HCT116 (cell line): ENCODE measurements at regions not wholly inside any gene's neighbourhood (a gene's known extent, or its start where the extent isn't known, plus 50 kb on each side); places are given as distances from the start of the nearest gene placed in this dataset.

Experiments
- ATAC-seq: fragments of 200-7000 bp; cut with Tn5 transposase; 2 replicates; pipeline ENCODE4 v1.9.1; 2020; ENCODE audit warnings: mild to moderate bottlenecking, moderate library complexity
- BruUV-seq: library from RNA; stranded (reverse); fragments of 400-500 nt; replicated peaks from 2 replicates; lab custom pipeline; 2021; lab: Mats Ljungman, UMichigan
- CTCF ChIA-PET: fragments of 300-600 bp; sonication (Branson Sonifier 250); formaldehyde crosslinking; loops from one replicate; lab custom pipeline; 2021; ENCODE audit warnings: antibody characterized with exemption; lab: Charles Lee
- POLR2A ChIA-PET: fragments of 300-600, 350-600 bp; sonication (Branson Sonifier 250); formaldehyde crosslinking; loops from one replicate; lab custom pipeline; 2021; ENCODE audit warnings: antibody characterized with exemption; lab: Charles Lee
- RAD21 ChIA-PET, 2 experiments: fragments of 300-600 bp; sonication (Branson Sonifier 250); formaldehyde crosslinking; loops; one replicate each; lab custom pipeline; 2023; ENCODE audit warnings: low total read pairs in 2 of 2; ENCODE audit not compliant: uncharacterized antibody in 2 of 2, unreplicated experiment in 2 of 2, low non-redundant PET in 1 of 2; lab: Charles Lee
- DNase-seq: peaks from one replicate; pipeline ENCODE4 v3.0.0-alpha.2; 2010; ENCODE audit warnings: low read depth, low spot score
- H2AFZ ChIP-seq: fragments of 200-600 bp; shearing (Covaris generic), sonication (generic); 2 replicates; pipeline ENCODE4 v1.6.1; 2017; ENCODE audit warnings: low read depth, mixed run types, mixed read lengths, antibody characterized with exemption, low read length; ENCODE audit not compliant: poor library complexity, severe bottlenecking
- H3K27ac ChIP-seq: 2 replicates; pipeline ENCODE4 v1.5.1; 2012; ENCODE audit warnings: low read depth, low read length
- H3K27me3 ChIP-seq: fragments of 200-600 bp; sonication (generic); 2 replicates; pipeline ENCODE4 v1.6.1; 2016; ENCODE audit warnings: mixed run types, low read length, mixed read lengths; ENCODE audit not compliant: insufficient read depth
- H3K36me3 ChIP-seq, 2 experiments: fragments of 200-500 bp in 1 of 2; fragments of 200-600 bp in 1 of 2; sonication (Bioruptor generic) in 1 of 2; sonication (generic) in 1 of 2; 2 replicates each; pipeline versions ENCODE4 v1.5.1 to v1.6.1; 2014 to 2016; ENCODE audit warnings: low read length in 2 of 2, inconsistent platforms in 1 of 2, mixed read lengths in 1 of 2, mixed run types in 1 of 2; ENCODE audit not compliant: insufficient read depth in 2 of 2, control insufficient read depth in 1 of 2
- H3K4me1 ChIP-seq, 2 experiments: fragments of 200-600 bp in 1 of 2; sonication (generic) in 1 of 2; 2 replicates each; pipeline versions ENCODE4 v1.5.1 to v1.6.1; 2012 to 2017; ENCODE audit warnings: low read length in 2 of 2, inconsistent platforms in 1 of 2, mild to moderate bottlenecking in 1 of 2, mixed read lengths in 1 of 2, mixed run types in 1 of 2, moderate library complexity in 1 of 2; ENCODE audit not compliant: insufficient read depth in 2 of 2, control insufficient read depth in 1 of 2
- H3K4me2 ChIP-seq: fragments of 200-600 bp; sonication (generic); 2 replicates; pipeline ENCODE4 v1.6.1; 2017; ENCODE audit warnings: mixed run types, low read length, mixed read lengths
- H3K4me3 ChIP-seq, 2 experiments: fragments of 200-600 bp in 1 of 2; sonication (generic) in 1 of 2; replicated peaks in 1 of 2; 2 replicates each; pipeline ENCODE4 v1.5.1; 2011 to 2016; ENCODE audit warnings: low read length in 2 of 2, control low read depth in 1 of 2, low read depth in 1 of 2, mild to moderate bottlenecking in 1 of 2, mixed read lengths in 1 of 2, mixed run types in 1 of 2
- H3K79me2 ChIP-seq: fragments of 200-600 bp; sonication (generic); 2 replicates; pipeline ENCODE4 v1.6.1; 2017; ENCODE audit warnings: mild to moderate bottlenecking, mixed run types, low read length, moderate library complexity, mixed read lengths; ENCODE audit not compliant: insufficient read depth
- H3K9ac ChIP-seq: fragments of 200-600 bp; sonication (generic); 2 replicates; pipeline ENCODE4 v1.6.1; 2016; ENCODE audit warnings: low read length, mixed read lengths
- H3K9me2 ChIP-seq: fragments of 200-600 bp; sonication (generic), shearing (Covaris generic); 2 replicates; pipeline ENCODE4 v1.6.1; 2017; ENCODE audit warnings: mixed run types, mild to moderate bottlenecking, moderate library complexity; ENCODE audit not compliant: insufficient read depth
- H3K9me3 ChIP-seq, 2 experiments: fragments of 200-500 bp in 1 of 2; fragments of 200-600 bp in 1 of 2; sonication (Bioruptor generic) in 1 of 2; sonication (generic) in 1 of 2; 2 replicates each; pipeline ENCODE4 v1.6.1; 2014 to 2017; ENCODE audit warnings: low read length in 2 of 2, mixed read lengths in 2 of 2, inconsistent platforms in 1 of 2, low read depth in 1 of 2, mild to moderate bottlenecking in 1 of 2, mixed run types in 1 of 2, moderate library complexity in 1 of 2; ENCODE audit not compliant: control insufficient read depth in 1 of 2, insufficient read depth in 1 of 2
- H4K20me1 ChIP-seq: fragments of 200-600 bp; sonication (generic), shearing (Covaris generic); 2 replicates; pipeline ENCODE4 v1.6.1; 2017; ENCODE audit warnings: mixed run types, mild to moderate bottlenecking, moderate library complexity; ENCODE audit not compliant: insufficient read depth
- CBX3 ChIP-seq: IDR thresholded peaks from 2 replicates; pipeline ENCODE4 v1.6.1; 2012; ENCODE audit warnings: low read depth
- EGR1 ChIP-seq: IDR thresholded peaks from 2 replicates; pipeline ENCODE4 v1.6.1; 2012; ENCODE audit warnings: low read depth
- ELF1 ChIP-seq: IDR thresholded peaks from 2 replicates; pipeline ENCODE4 v1.6.1; 2012; ENCODE audit warnings: low read depth, borderline replicate concordance
- EZH2phosphoT487 ChIP-seq: fragments of 200-600 bp; IDR thresholded peaks from 2 replicates; pipeline ENCODE4 v1.6.1; 2018; ENCODE audit warnings: antibody characterized with exemption, borderline replicate concordance
- POLR2A ChIP-seq: IDR thresholded peaks from 2 replicates; pipeline ENCODE4 v1.7.0; 2011; ENCODE audit warnings: borderline replicate concordance; ENCODE audit not compliant: insufficient read depth, insufficient read length; ENCODE audit errors: extremely low read depth
- RAD21 ChIP-seq: IDR thresholded peaks from 2 replicates; pipeline ENCODE4 v1.6.1; 2012; ENCODE audit warnings: low read depth, mild to moderate bottlenecking
- SIN3A ChIP-seq: IDR thresholded peaks from 2 replicates; pipeline ENCODE4 v1.6.1; 2012; ENCODE audit warnings: low read depth
- TCF7L2 ChIP-seq: IDR thresholded peaks from 2 replicates; pipeline ENCODE4 v1.7.0; 2011; ENCODE audit warnings: borderline replicate concordance, inconsistent platforms; ENCODE audit not compliant: insufficient read depth, insufficient read length; ENCODE audit errors: extremely low read depth
- YY1 ChIP-seq: IDR thresholded peaks from 2 replicates; pipeline ENCODE4 v1.6.1; 2011; ENCODE audit warnings: low read length, low read depth, moderate library complexity, mild to moderate bottlenecking; ENCODE audit not compliant: insufficient replicate concordance; ENCODE audit errors: extremely low read depth
- ZBTB33 ChIP-seq: IDR thresholded peaks from 2 replicates; pipeline ENCODE4 v1.6.1; 2011; ENCODE audit warnings: mild to moderate bottlenecking, low read length, moderate library complexity; ENCODE audit not compliant: insufficient replicate concordance; ENCODE audit errors: extremely low read depth
- ZFX ChIP-seq: fragments of 450-650 bp; IDR thresholded peaks from 2 replicates; pipeline ENCODE4 v1.6.1; 2017
- intact Hi-C: fragments of 100-400 bp; cut with micrococcal nuclease; formaldehyde crosslinking; loops from 2 replicates; pipeline ENCODE4 v1.10.0; 2022
- TF ChIP-seq, protein P1 (sequence below), 3 experiments: fragments of 200-600 bp in 1 of 3; sonication (generic) in 1 of 3; IDR thresholded peaks in 2 of 3; conservative IDR thresholded peaks in 1 of 3; 2 replicates each; pipeline ENCODE4 v1.5.1; 2012 to 2017; ENCODE audit warnings: low read depth in 2 of 3, low read length in 2 of 3, antibody characterized with exemption in 1 of 3, borderline replicate concordance in 1 of 3, control low read depth in 1 of 3, mild to moderate bottlenecking in 1 of 3, mixed read lengths in 1 of 3, mixed run types in 1 of 3, moderate library complexity in 1 of 3; ENCODE audit not compliant: insufficient read depth in 1 of 3

DNA sequence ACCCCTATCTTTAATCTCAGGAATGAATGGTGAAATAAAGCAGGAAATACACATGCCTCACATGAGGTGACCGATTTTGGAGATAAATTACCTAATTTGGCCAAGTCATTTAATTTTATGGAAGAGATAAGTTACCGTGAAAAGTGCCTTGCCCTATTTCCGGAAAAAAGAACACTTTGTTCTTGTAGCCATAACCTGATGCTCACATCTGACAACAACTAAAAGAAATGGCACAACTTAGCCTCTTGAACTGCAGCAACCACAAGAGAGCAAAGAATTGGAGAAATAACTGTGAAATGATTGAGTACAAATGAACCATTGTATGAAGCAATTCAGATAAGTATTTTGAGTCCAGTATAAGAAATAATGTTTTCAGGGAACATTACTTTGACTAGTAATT, 628.1 kb upstream of the TYRP1 start:
- no peaks in the 10 kb centered on the region for H3K79me2 ChIP-seq
- no peak for ATAC-seq
- POLR2A ChIA-PET, result no interaction called here
- CTCF ChIA-PET, result no interaction called here
- H3K9me3 ChIP-seq, result peaks cover 0 to 20% of the 10 kb centered on the region in 2 experiments; a peak in 3 of 4 replicates
- no peak overlapping the region for H3K9ac ChIP-seq
- RAD21 ChIA-PET, result no interaction called here
- no peaks in the 10 kb centered on the region for H4K20me1 ChIP-seq
- no peak overlapping the region for H3K27ac ChIP-seq
- no peak overlapping the region for H3K4me2 ChIP-seq
- H3K27me3 ChIP-seq, result no peaks in the 10 kb centered on the region
- no peaks in the 10 kb centered on the region for H3K36me3 ChIP-seq
- no TSS peak for BruUV-seq
- intact Hi-C loops, result no loop called here
- no peak overlapping the region for H3K4me3 ChIP-seq
- no peak for DNase-seq
- H3K9me2 ChIP-seq, result no peaks in the 10 kb centered on the region
- no peak overlapping the region for H2AFZ ChIP-seq
- H3K4me1 ChIP-seq, result no peaks in the 10 kb centered on the region
- TF ChIP-seq RAD21 (no peak), EZH2phosphoT487 (no peak), ZBTB33 (no peak), SIN3A (no peak), TCF7L2 (no peak), ELF1 (no peak), EGR1 (no peak), ZFX (no peak), YY1 (no peak), CBX3 (no peak), POLR2A (no peak)
- TF ChIP-seq, protein P1, sequence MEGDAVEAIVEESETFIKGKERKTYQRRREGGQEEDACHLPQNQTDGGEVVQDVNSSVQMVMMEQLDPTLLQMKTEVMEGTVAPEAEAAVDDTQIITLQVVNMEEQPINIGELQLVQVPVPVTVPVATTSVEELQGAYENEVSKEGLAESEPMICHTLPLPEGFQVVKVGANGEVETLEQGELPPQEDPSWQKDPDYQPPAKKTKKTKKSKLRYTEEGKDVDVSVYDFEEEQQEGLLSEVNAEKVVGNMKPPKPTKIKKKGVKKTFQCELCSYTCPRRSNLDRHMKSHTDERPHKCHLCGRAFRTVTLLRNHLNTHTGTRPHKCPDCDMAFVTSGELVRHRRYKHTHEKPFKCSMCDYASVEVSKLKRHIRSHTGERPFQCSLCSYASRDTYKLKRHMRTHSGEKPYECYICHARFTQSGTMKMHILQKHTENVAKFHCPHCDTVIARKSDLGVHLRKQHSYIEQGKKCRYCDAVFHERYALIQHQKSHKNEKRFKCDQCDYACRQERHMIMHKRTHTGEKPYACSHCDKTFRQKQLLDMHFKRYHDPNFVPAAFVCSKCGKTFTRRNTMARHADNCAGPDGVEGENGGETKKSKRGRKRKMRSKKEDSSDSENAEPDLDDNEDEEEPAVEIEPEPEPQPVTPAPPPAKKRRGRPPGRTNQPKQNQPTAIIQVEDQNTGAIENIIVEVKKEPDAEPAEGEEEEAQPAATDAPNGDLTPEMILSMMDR (IDR thresholded peaks at IDR 0.05 in 2 of 3, conservative IDR thresholded peaks at IDR 0.05 in 1 of 3; ENCODE audit: borderline replicate concordance in 1 of 3, insufficient read depth in 1 of 3, low read depth in 2 of 3, low read length in 2 of 3), result no peak
